ENCODE measurements at regions not wholly inside any gene's neighbourhood (a gene's known extent, or its start where the extent isn't known, plus 50 kb on each side); places are given as distances from the start of the nearest gene placed in this dataset.

- H3K9me3 ChIP-seq: no peaks in the 10 kb centered on the region
- no peak overlapping the region for H3K27ac ChIP-seq
- H3K27me3 ChIP-seq (ENCODE audit: insufficient read depth in 3 of 3, low read length in 2 of 3): peaks cover 8 to 61% (median 22%) of the 10 kb centered on the region in 3 donors
- no peak overlapping the region for H3K4me3 ChIP-seq
- 37 to 45% (median 44%) methylated on average over 3 of the region's 3 CpGs for WGBS, 3 donors
- no peaks in the 10 kb centered on the region for H3K36me3 ChIP-seq (ENCODE audit: insufficient read depth in 1 of 2, low read depth in 1 of 2)
- ATAC-seq (no peak), DNase-seq (no peak)
- H3K4me1 ChIP-seq: no peaks in the 10 kb centered on the region
- intact Hi-C loops (cut with DNase I): no loop called here
- TF ChIP-seq CTCF (IDR thresholded peaks at IDR 0.05): no peak
These were observed 182.4 kb downstream of the TRIM27 start for GRCh38 chr6:28741363-28741762.

- no peak for TF ChIP-seq CTCF (IDR thresholded peaks at IDR 0.05)
- intact Hi-C loops (cut with DNase I): no loop called here
- WGBS, 3 donors: 3 to 4% (median 4%) methylated on average over 19 of the region's 19 CpGs
- ATAC-seq: no peak
- no peaks in the 10 kb centered on the region for H3K4me1 ChIP-seq
- H3K27me3 ChIP-seq (ENCODE audit: insufficient read depth in 3 of 3, low read length in 2 of 3): peaks cover 6 to 52% (median 22%) of the 10 kb centered on the region in 3 donors
- DNase-seq: no peak
- H3K9me3 ChIP-seq: no peaks in the 10 kb centered on the region
- H3K36me3 ChIP-seq (ENCODE audit: insufficient read depth in 1 of 2, low read depth in 1 of 2): no peaks in the 10 kb centered on the region
- no peak overlapping the region for H3K4me3 ChIP-seq
- no peak overlapping the region for H3K27ac ChIP-seq
These were observed 181.0 kb downstream of the TRIM27 start for GRCh38 chr6:28742668-28743270.

- no peak for TF ChIP-seq CTCF (IDR thresholded peaks at IDR 0.05)
- WGBS, 3 donors: 6 to 7% (median 6%) methylated on average over 10 of the region's 10 CpGs
- intact Hi-C loops (cut with DNase I): no loop called here
- DNase-seq (no peak), ATAC-seq (no peak)
- H3K27me3 ChIP-seq (ENCODE audit: insufficient read depth in 3 of 3, low read length in 2 of 3): peaks cover 4 to 47% (median 18%) of the 10 kb centered on the region in 3 donors
- H3K9me3 ChIP-seq: no peaks in the 10 kb centered on the region
- H3K36me3 ChIP-seq (ENCODE audit: insufficient read depth in 1 of 2, low read depth in 1 of 2): no peaks in the 10 kb centered on the region
- H3K27ac ChIP-seq: no peak overlapping the region
- H3K4me3 ChIP-seq: no peak overlapping the region
- no peaks in the 10 kb centered on the region for H3K4me1 ChIP-seq
These were observed 180.5 kb downstream of the TRIM27 start for GRCh38 chr6:28743271-28743789.

GRCh38 chr6:28747083-28747630 is 176.6 kb downstream of the TRIM27 start:
- Histone ChIP-seq H3K9me3 (peaks cover 4% of the 10 kb centered on the region), H3K4me1 (no peaks in the 10 kb centered on the region), H3K4me3 (no peak overlapping the region), H3K27me3 (ENCODE audit: insufficient read depth in 3 of 3, low read length in 2 of 3) (peaks cover 0 to 23% (median 15%) of the 10 kb centered on the region in 3 donors), H3K36me3 (ENCODE audit: insufficient read depth in 1 of 2, low read depth in 1 of 2) (no peaks in the 10 kb centered on the region), H3K27ac (no peak overlapping the region)
- TF ChIP-seq CTCF (IDR thresholded peaks at IDR 0.05): no peak
- DNase-seq (no peak), ATAC-seq (no peak)
- WGBS, 3 donors: 20 to 26% (median 24%) methylated on average over 13 of the region's 13 CpGs
- intact Hi-C loops (cut with DNase I): no loop called here

All from psoas muscle (tissue), 7 donors.